ENCODE measurements at regions not wholly inside any gene's neighbourhood (a gene's known extent, or its start where the extent isn't known, plus 50 kb on each side); places are given as distances from the start of the nearest gene placed in this dataset.

DNA sequence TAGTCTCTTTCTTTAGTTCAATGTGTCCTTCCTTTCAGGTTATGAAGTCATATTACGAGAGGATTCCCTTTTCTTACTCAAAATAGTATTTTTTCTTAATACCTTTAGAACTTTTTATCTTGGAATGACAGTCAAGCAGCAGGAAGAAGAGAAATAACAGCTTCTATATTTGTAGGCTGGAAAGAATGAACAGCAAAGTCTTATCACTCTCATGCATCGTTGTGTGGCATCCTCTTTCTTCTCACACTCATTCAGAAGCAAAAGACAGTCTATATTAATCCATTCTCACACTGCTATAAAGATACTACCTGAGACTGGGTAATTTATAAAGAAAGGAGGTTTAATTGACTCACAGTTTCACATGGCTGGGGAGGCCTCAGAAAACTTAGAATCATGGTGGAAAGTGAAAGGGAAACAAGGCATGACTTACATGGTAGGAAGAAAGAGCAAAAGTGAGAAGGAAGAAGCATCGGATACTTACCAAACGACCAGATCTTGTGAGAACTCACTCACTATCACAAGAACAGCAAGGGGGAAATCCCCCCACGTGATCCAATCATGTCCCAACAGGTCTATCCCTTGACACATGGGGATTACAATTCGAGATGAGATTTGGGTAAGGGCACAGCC is 1646.1 kb upstream of the CDH6 start:
- Histone ChIP-seq H3K27me3 (ENCODE audit: control insufficient read depth, insufficient read depth, low read length) (no peaks in the 10 kb centered on the region), H3K36me3 (ENCODE audit: control insufficient read depth, insufficient read depth, low read length) (no peaks in the 10 kb centered on the region), H3K4me1 (ENCODE audit: control insufficient read depth, extremely low read depth, insufficient read depth, low read length) (no peaks in the 10 kb centered on the region), H3K4me2 (ENCODE audit: extremely low read depth, insufficient read depth, low read length) (no peak overlapping the region), H3K4me3 (replicated peaks in 1 of 4; ENCODE audit: control extremely low read depth in 1 of 4, insufficient read depth in 1 of 4, low read depth in 3 of 4, low read length in 4 of 4) (no peak overlapping the region), H3K9ac (ENCODE audit: insufficient read depth, low read length) (no peak overlapping the region), H3K27ac (ENCODE audit: insufficient read depth, low read length) (no peak overlapping the region), H2AFZ (ENCODE audit: low read length) (no peak overlapping the region), H3K79me2 (ENCODE audit: control insufficient read depth, insufficient read depth, low read length) (no peaks in the 10 kb centered on the region), H3K9me3 (ENCODE audit: control insufficient read depth, insufficient read depth, low read depth, low read length) (no peaks in the 10 kb centered on the region), H4K20me1 (ENCODE audit: control insufficient read depth, extremely low read depth, insufficient read depth, low read length) (no peaks in the 10 kb centered on the region)
- TF ChIP-seq, protein P1, sequence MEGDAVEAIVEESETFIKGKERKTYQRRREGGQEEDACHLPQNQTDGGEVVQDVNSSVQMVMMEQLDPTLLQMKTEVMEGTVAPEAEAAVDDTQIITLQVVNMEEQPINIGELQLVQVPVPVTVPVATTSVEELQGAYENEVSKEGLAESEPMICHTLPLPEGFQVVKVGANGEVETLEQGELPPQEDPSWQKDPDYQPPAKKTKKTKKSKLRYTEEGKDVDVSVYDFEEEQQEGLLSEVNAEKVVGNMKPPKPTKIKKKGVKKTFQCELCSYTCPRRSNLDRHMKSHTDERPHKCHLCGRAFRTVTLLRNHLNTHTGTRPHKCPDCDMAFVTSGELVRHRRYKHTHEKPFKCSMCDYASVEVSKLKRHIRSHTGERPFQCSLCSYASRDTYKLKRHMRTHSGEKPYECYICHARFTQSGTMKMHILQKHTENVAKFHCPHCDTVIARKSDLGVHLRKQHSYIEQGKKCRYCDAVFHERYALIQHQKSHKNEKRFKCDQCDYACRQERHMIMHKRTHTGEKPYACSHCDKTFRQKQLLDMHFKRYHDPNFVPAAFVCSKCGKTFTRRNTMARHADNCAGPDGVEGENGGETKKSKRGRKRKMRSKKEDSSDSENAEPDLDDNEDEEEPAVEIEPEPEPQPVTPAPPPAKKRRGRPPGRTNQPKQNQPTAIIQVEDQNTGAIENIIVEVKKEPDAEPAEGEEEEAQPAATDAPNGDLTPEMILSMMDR (conservative IDR thresholded peaks at IDR 0.05 in 1 of 2, IDR thresholded peaks at IDR 0.05 in 1 of 2; ENCODE audit: low read depth in 1 of 2, low read length in 2 of 2), result no peak
- TF ChIP-seq EZH2 (IDR thresholded peaks at IDR 0.05; ENCODE audit: low read length, missing control alignments), result no peak
- no peak for DNase-seq (ENCODE audit: low read depth in 2 of 2)

DNA sequence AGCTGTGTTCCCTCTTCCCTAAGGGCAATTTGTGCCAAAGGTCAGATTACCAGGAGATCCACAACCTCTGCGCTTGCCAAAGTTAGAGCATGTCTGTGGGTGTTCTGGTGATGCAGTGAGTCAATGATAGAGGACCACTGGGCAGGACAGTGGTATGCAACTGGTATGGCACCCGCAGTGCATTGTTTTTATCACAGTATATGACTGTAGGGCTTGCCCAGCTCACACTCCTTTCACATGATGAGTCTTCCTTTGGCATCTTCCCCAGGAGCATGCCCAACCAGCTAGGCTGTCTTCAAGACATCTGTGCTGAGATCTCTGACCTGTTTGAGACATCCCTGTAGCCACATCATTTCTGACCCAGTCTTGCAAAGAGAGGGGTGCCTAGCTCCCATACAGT is 1650.0 kb upstream of the CDH6 start:
- Histone ChIP-seq H4K20me1 (ENCODE audit: control insufficient read depth, extremely low read depth, insufficient read depth, low read length) (no peaks in the 10 kb centered on the region), H3K27ac (ENCODE audit: insufficient read depth, low read length) (no peak overlapping the region), H3K79me2 (ENCODE audit: control insufficient read depth, insufficient read depth, low read length) (no peaks in the 10 kb centered on the region), H3K36me3 (ENCODE audit: control insufficient read depth, insufficient read depth, low read length) (no peaks in the 10 kb centered on the region), H3K4me2 (ENCODE audit: extremely low read depth, insufficient read depth, low read length) (no peak overlapping the region), H3K4me3 (replicated peaks in 1 of 4; ENCODE audit: control extremely low read depth in 1 of 4, insufficient read depth in 1 of 4, low read depth in 3 of 4, low read length in 4 of 4) (no peak overlapping the region), H3K4me1 (ENCODE audit: control insufficient read depth, extremely low read depth, insufficient read depth, low read length) (no peaks in the 10 kb centered on the region), H3K9ac (ENCODE audit: insufficient read depth, low read length) (no peak overlapping the region), H2AFZ (ENCODE audit: low read length) (no peak overlapping the region), H3K27me3 (ENCODE audit: control insufficient read depth, insufficient read depth, low read length) (no peaks in the 10 kb centered on the region), H3K9me3 (ENCODE audit: control insufficient read depth, insufficient read depth, low read depth, low read length) (no peaks in the 10 kb centered on the region)
- TF ChIP-seq EZH2 (IDR thresholded peaks at IDR 0.05; ENCODE audit: low read length, missing control alignments), result no peak
- TF ChIP-seq, protein P1 (conservative IDR thresholded peaks at IDR 0.05 in 1 of 2, IDR thresholded peaks at IDR 0.05 in 1 of 2; ENCODE audit: low read depth in 1 of 2, low read length in 2 of 2), result no peak
- no peak for DNase-seq (ENCODE audit: low read depth in 2 of 2)

DNA sequence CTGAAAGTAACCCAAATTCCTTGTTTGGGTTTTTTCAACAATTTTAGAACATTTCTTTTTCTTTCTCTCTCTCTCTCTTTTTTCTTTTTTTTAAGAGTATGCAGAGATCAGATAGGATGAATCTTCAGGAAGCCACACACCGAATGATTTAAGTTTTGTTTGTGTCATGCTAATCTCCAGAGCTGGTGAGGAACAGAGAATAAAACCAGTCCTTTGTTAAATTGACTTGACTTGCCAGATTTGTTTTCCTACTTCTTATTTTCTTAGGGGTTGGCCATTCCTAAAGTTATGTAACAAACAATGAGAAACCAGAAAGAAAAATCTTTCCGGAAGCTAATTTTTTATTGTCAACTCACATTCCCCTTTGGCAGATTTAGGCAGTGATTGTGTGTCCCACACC is 1669.3 kb upstream of the CDH6 start:
- Histone ChIP-seq H3K36me3 (ENCODE audit: control insufficient read depth, insufficient read depth, low read length) (no peaks in the 10 kb centered on the region), H3K4me1 (ENCODE audit: control insufficient read depth, extremely low read depth, insufficient read depth, low read length) (no peaks in the 10 kb centered on the region), H3K79me2 (ENCODE audit: control insufficient read depth, insufficient read depth, low read length) (no peaks in the 10 kb centered on the region), H3K4me2 (ENCODE audit: extremely low read depth, insufficient read depth, low read length) (no peak overlapping the region), H3K9me3 (ENCODE audit: control insufficient read depth, insufficient read depth, low read depth, low read length) (no peaks in the 10 kb centered on the region), H3K4me3 (replicated peaks in 1 of 4; ENCODE audit: control extremely low read depth in 1 of 4, insufficient read depth in 1 of 4, low read depth in 3 of 4, low read length in 4 of 4) (no peak overlapping the region), H4K20me1 (ENCODE audit: control insufficient read depth, extremely low read depth, insufficient read depth, low read length) (no peaks in the 10 kb centered on the region), H2AFZ (ENCODE audit: low read length) (no peak overlapping the region), H3K9ac (ENCODE audit: insufficient read depth, low read length) (no peak overlapping the region), H3K27ac (ENCODE audit: insufficient read depth, low read length) (no peak overlapping the region), H3K27me3 (ENCODE audit: control insufficient read depth, insufficient read depth, low read length) (no peaks in the 10 kb centered on the region)
- DNase-seq (ENCODE audit: low read depth in 2 of 2), result no peak
- no peak for TF ChIP-seq EZH2 (IDR thresholded peaks at IDR 0.05; ENCODE audit: low read length, missing control alignments)
- TF ChIP-seq, protein P1 (conservative IDR thresholded peaks at IDR 0.05 in 1 of 2, IDR thresholded peaks at IDR 0.05 in 1 of 2; ENCODE audit: low read depth in 1 of 2, low read length in 2 of 2), result no peak

Measured in fibroblast of lung (primary cell).